HepG2 (cell line): ENCODE measurements at regions not wholly inside any gene's neighbourhood (a gene's known extent, or its start where the extent isn't known, plus 50 kb on each side); places are given as distances from the start of the nearest gene placed in this dataset.

Experiments
- ATAC-seq: fragments of 200-7000 bp; cut with Tn5 transposase; 3 replicates; pipeline ENCODE4 v1.9.1; 2020; ENCODE audit warnings: mild to moderate bottlenecking, moderate library complexity
- BruUV-seq: library from RNA; stranded (reverse); fragments of 400-500 nt; replicated peaks from 2 replicates; lab custom pipeline; 2021; lab: Mats Ljungman, UMichigan
- CTCF ChIA-PET: fragments of 300-600 bp; formaldehyde crosslinking; extraction: SDS; loops from one replicate; lab custom pipeline; 2021; ENCODE audit warnings: low total read pairs, inconsistent platforms, low intra/inter-chr PET ratio; lab: Yijun Ruan, JAX
- POLR2A ChIA-PET: fragments of 350-600 bp; sonication (Branson Sonifier 250); formaldehyde crosslinking; loops from one replicate; lab custom pipeline; 2020; ENCODE audit warnings: antibody characterized with exemption, inconsistent platforms; lab: Yijun Ruan, JAX
- DNase-seq: peaks from one replicate; pipeline ENCODE4 v3.0.0-alpha.2; 2015; ENCODE audit warnings: low spot score
- FAIRE-seq: peaks from 3 replicates; lab custom pipeline; 2011; peaks lifted over from hg19 to GRCh38; lab: Jason Lieb, UNC
- H2AFZ ChIP-seq: one replicate; pipeline ENCODE4 v1.6.1; 2011; ENCODE audit warnings: low read length, inconsistent platforms
- H3K27ac ChIP-seq: fragments of 300-600 bp; 3 replicates; pipeline ENCODE4 v1.8.0; 2011; ENCODE audit warnings: mixed run types, mild to moderate bottlenecking, mixed read lengths, low read length, inconsistent platforms; ENCODE audit not compliant: insufficient read depth; ENCODE audit errors: extremely low read length
- H3K27me3 ChIP-seq, 2 experiments: fragments of 200-600 bp in 1 of 2; 2 replicates in 1 of 2; 3 replicates in 1 of 2; pipeline versions ENCODE4 v1.6.0 to v1.8.0; 2011; ENCODE audit warnings: low read length in 2 of 2, mild to moderate bottlenecking in 2 of 2, moderate library complexity in 2 of 2, inconsistent platforms in 1 of 2; ENCODE audit not compliant: insufficient read depth in 2 of 2, control insufficient read depth in 1 of 2
- H3K36me3 ChIP-seq, 2 experiments: fragments of 200-600 bp in 1 of 2; replicated peaks in 1 of 2; 2 replicates in 1 of 2; 3 replicates in 1 of 2; pipeline versions ENCODE4 v1.5.1 to v1.8.0; 2011; ENCODE audit warnings: low read length in 2 of 2, inconsistent platforms in 1 of 2; ENCODE audit not compliant: insufficient read depth in 2 of 2, control insufficient read depth in 1 of 2
- H3K4me1 ChIP-seq: 2 replicates; pipeline ENCODE4 v1.5.1; 2012; ENCODE audit warnings: low read length, inconsistent platforms; ENCODE audit not compliant: insufficient read depth
- H3K4me2 ChIP-seq: 2 replicates; pipeline ENCODE4 v1.6.0; 2011; ENCODE audit warnings: low read depth, low read length, inconsistent platforms
- H3K4me3 ChIP-seq, 3 experiments: fragments of 200-600 bp in 1 of 3; sonication (generic), shearing (Covaris generic) in 1 of 3; replicated peaks in 1 of 3; 2 replicates each; pipeline ENCODE4 v1.5.1; 2011 to 2016; ENCODE audit warnings: low read length in 3 of 3, inconsistent platforms in 2 of 3, low read depth in 2 of 3, mild to moderate bottlenecking in 2 of 3, control low read depth in 1 of 3, mixed read lengths in 1 of 3; ENCODE audit not compliant: insufficient read depth in 1 of 3
- H3K79me2 ChIP-seq: one replicate; pipeline ENCODE4 v1.6.1; 2011; ENCODE audit warnings: low read length, inconsistent platforms; ENCODE audit not compliant: insufficient read depth
- H3K9ac ChIP-seq: 2 replicates; pipeline ENCODE4 v1.6.0; 2011; ENCODE audit warnings: mild to moderate bottlenecking, low read depth, low read length, inconsistent platforms; ENCODE audit not compliant: insufficient read depth
- H3K9me3 ChIP-seq: 2 replicates; pipeline ENCODE4 v1.5.1; 2012; ENCODE audit warnings: mild to moderate bottlenecking, low read length
- H4K20me1 ChIP-seq: 2 replicates; pipeline ENCODE4 v1.6.0; 2011; ENCODE audit warnings: inconsistent platforms, mild to moderate bottlenecking, low read length, moderate library complexity; ENCODE audit not compliant: insufficient read depth
- BRD4 ChIP-seq: sonication (generic); formaldehyde crosslinking; IDR thresholded peaks from 2 replicates; pipeline ENCODE4 v1.4.0; 2020; ENCODE audit warnings: missing genetic modification reagents
- FOXP1 ChIP-seq, 2 experiments: fragments of 450-650 bp in 1 of 2; IDR thresholded peaks; 2 replicates each; pipeline ENCODE4 v1.6.1; 2017 to 2018; ENCODE audit warnings: antibody characterized with exemption in 1 of 2
- KAT7 ChIP-seq: IDR thresholded peaks from 2 replicates; pipeline ENCODE4 v1.6.1; 2018; ENCODE audit warnings: borderline replicate concordance, missing compliant biosample characterization
- MAZ ChIP-seq, 2 experiments: sonication (generic) in 1 of 2; formaldehyde crosslinking in 1 of 2; IDR thresholded peaks; 2 replicates each; pipeline versions ENCODE4 v1.5.0 to v1.6.1; 2012 to 2020; ENCODE audit warnings: low read depth in 2 of 2, mild to moderate bottlenecking in 2 of 2, borderline replicate concordance in 1 of 2, improper control_type of control experiment in 1 of 2, low read length in 1 of 2, missing genetic modification reagents in 1 of 2, moderate library complexity in 1 of 2
- MED8 ChIP-seq: sonication (generic); formaldehyde crosslinking; IDR thresholded peaks from 2 replicates; pipeline ENCODE4 v1.8.1; 2023; ENCODE audit warnings: mild to moderate bottlenecking, missing genetic modification reagents; ENCODE audit not compliant: insufficient replicate concordance
- MTA3 ChIP-seq: sonication (generic); formaldehyde crosslinking; IDR thresholded peaks from 2 replicates; pipeline ENCODE4 v1.4.0; 2020; ENCODE audit warnings: missing genetic modification reagents
- RARG ChIP-seq: sonication (generic); formaldehyde crosslinking; IDR thresholded peaks from 2 replicates; pipeline ENCODE4 v1.4.0; 2020; ENCODE audit warnings: low read depth, mild to moderate bottlenecking, missing genetic modification reagents
- SRF ChIP-seq: IDR thresholded peaks from 2 replicates; pipeline ENCODE4 v1.6.1; 2011; ENCODE audit warnings: mild to moderate bottlenecking, low read depth, low read length, moderate library complexity
- TBX3 ChIP-seq: fragments of 450-650 bp; IDR thresholded peaks from 2 replicates; pipeline ENCODE4 v1.6.1; 2017; ENCODE audit warnings: antibody characterized with exemption, mild to moderate bottlenecking, inconsistent platforms, borderline replicate concordance
- THAP11 ChIP-seq: IDR thresholded peaks from 2 replicates; pipeline ENCODE4 v1.6.1; 2016; ENCODE audit warnings: missing biosample characterization, missing genetic modification reagents
- TP53 ChIP-seq: sonication (generic); formaldehyde crosslinking; conservative IDR thresholded peaks from 2 replicates; pipeline ENCODE4 v1.4.0; 2020; ENCODE audit warnings: missing genetic modification reagents
- ZNF569 ChIP-seq: sonication (generic); formaldehyde crosslinking; IDR thresholded peaks from 2 replicates; pipeline ENCODE4 v1.5.0; 2020; ENCODE audit warnings: mild to moderate bottlenecking, missing genetic modification reagents, moderate library complexity, borderline replicate concordance
- in situ Hi-C: cut with HindIII; loops from 2 replicates; pipeline ENCODE4 v1.10.0; 2017; ENCODE audit warnings: low pct_unique_long_range_greater_than_20kb; ENCODE audit not compliant: extremely low pct_ligation_motif_present
- intact Hi-C: fragments of 100-400 bp; cut with micrococcal nuclease; formaldehyde crosslinking; loops from one replicate; pipeline ENCODE4 v1.10.0; 2022; ENCODE audit not compliant: unreplicated experiment
- TF ChIP-seq, protein P1 (sequence below): sonication (generic); formaldehyde crosslinking; IDR thresholded peaks from 2 replicates; pipeline ENCODE4 v1.9.0; 2022; ENCODE audit warnings: low read depth, missing genetic modification reagents
- TF ChIP-seq, protein P2 (sequence below): sonication (generic); formaldehyde crosslinking; IDR thresholded peaks from 2 replicates; pipeline ENCODE4 v1.8.0; 2022; ENCODE audit warnings: mild to moderate bottlenecking, missing genetic modification reagents, moderate library complexity
- TF ChIP-seq, protein P3 (sequence below): sonication (generic); formaldehyde crosslinking; IDR thresholded peaks from 2 replicates; pipeline ENCODE4 v1.4.0; 2020; ENCODE audit warnings: missing genetic modification reagents
- TF ChIP-seq, protein P4 (sequence below): sonication (generic); formaldehyde crosslinking; IDR thresholded peaks from 2 replicates; pipeline ENCODE4 v1.5.1; 2020; ENCODE audit warnings: missing genetic modification reagents, mild to moderate bottlenecking, borderline replicate concordance

DNA sequence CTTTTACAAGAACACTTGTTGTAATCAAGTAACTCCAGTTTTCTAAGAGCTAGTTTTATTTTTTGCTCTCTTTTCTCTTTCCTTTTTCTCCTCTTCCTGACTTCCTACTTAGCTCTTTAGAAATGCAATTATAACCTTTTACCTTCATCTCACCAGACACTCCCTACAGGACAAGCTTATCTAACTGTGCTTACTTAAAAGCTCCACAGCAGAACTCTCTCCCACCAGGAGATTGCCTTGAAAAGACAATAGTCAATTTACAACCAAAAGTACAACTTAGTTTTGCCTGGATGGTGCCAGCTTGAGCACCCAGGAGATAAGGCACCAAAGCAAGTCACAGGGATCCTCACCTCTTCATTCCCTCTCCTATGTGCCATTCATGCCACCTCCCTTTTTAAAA lies 573.8 kb upstream of the LMCD1 start:
- H3K9me3 ChIP-seq = peaks cover 70% of the 10 kb centered on the region
- no peak for FAIRE-seq
- BruUV-seq = no TSS peak

More for the DNA sequence above, 573.8 kb upstream of the LMCD1 start:
- Histone ChIP-seq H3K79me2 (no peaks in the 10 kb centered on the region), H3K4me1 (no peaks in the 10 kb centered on the region), H3K27me3 (no peaks in the 10 kb centered on the region; a peak in 1 of 5 replicates), H3K36me3 (no peaks in the 10 kb centered on the region), H3K4me3 (no peak overlapping the region), H2AFZ (no peak overlapping the region), H3K4me2 (no peak overlapping the region), H3K27ac (no peak overlapping the region), H4K20me1 (no peaks in the 10 kb centered on the region), H3K9ac (no peak overlapping the region)
- in situ Hi-C loops = no loop called here
- TF ChIP-seq MTA3 (CRISPR knock-in tag) (no peak), THAP11 (no peak), MAZ (IDR thresholded peaks at IDR 0.05; ENCODE audit: borderline replicate concordance, low read depth, low read length) (no peak), MAZ (CRISPR knock-in tag; IDR thresholded peaks at IDR 0.05; ENCODE audit: low read depth) (no peak), MED8 (CRISPR knock-in tag) (no peak), ZNF569 (CRISPR knock-in tag) (no peak), FOXP1 (IDR thresholded peaks at IDR 0.05) (no peak), FOXP1 (CRISPR knock-in tag; IDR thresholded peaks at IDR 0.05) (no peak), TBX3 (no peak), RARG (no peak), SRF (no peak), KAT7 (CRISPR knock-in tag) (no peak), BRD4 (CRISPR knock-in tag) (no peak), TP53 (CRISPR knock-in tag) (no peak)
- TF ChIP-seq, protein P1, sequence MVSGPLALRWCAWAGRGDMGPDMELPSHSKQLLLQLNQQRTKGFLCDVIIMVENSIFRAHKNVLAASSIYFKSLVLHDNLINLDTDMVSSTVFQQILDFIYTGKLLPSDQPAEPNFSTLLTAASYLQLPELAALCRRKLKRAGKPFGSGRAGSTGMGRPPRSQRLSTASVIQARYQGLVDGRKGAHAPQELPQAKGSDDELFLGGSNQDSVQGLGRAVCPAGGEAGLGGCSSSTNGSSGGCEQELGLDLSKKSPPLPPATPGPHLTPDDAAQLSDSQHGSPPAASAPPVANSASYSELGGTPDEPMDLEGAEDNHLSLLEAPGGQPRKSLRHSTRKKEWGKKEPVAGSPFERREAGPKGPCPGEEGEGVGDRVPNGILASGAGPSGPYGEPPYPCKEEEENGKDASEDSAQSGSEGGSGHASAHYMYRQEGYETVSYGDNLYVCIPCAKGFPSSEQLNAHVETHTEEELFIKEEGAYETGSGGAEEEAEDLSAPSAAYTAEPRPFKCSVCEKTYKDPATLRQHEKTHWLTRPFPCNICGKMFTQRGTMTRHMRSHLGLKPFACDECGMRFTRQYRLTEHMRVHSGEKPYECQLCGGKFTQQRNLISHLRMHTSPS (CRISPR knock-in tag) = no peak
- TF ChIP-seq, protein P2, sequence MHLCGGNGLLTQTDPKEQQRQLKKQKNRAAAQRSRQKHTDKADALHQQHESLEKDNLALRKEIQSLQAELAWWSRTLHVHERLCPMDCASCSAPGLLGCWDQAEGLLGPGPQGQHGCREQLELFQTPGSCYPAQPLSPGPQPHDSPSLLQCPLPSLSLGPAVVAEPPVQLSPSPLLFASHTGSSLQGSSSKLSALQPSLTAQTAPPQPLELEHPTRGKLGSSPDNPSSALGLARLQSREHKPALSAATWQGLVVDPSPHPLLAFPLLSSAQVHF (CRISPR knock-in tag) = no peak
- TF ChIP-seq, protein P3, sequence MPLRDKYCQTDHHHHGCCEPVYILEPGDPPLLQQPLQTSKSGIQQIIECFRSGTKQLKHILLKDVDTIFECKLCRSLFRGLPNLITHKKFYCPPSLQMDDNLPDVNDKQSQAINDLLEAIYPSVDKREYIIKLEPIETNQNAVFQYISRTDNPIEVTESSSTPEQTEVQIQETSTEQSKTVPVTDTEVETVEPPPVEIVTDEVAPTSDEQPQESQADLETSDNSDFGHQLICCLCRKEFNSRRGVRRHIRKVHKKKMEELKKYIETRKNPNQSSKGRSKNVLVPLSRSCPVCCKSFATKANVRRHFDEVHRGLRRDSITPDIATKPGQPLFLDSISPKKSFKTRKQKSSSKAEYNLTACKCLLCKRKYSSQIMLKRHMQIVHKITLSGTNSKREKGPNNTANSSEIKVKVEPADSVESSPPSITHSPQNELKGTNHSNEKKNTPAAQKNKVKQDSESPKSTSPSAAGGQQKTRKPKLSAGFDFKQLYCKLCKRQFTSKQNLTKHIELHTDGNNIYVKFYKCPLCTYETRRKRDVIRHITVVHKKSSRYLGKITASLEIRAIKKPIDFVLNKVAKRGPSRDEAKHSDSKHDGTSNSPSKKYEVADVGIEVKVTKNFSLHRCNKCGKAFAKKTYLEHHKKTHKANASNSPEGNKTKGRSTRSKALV (CRISPR knock-in tag) = no peak
- TF ChIP-seq, protein P4, sequence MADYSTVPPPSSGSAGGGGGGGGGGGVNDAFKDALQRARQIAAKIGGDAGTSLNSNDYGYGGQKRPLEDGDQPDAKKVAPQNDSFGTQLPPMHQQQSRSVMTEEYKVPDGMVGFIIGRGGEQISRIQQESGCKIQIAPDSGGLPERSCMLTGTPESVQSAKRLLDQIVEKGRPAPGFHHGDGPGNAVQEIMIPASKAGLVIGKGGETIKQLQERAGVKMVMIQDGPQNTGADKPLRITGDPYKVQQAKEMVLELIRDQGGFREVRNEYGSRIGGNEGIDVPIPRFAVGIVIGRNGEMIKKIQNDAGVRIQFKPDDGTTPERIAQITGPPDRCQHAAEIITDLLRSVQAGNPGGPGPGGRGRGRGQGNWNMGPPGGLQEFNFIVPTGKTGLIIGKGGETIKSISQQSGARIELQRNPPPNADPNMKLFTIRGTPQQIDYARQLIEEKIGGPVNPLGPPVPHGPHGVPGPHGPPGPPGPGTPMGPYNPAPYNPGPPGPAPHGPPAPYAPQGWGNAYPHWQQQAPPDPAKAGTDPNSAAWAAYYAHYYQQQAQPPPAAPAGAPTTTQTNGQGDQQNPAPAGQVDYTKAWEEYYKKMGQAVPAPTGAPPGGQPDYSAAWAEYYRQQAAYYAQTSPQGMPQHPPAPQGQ = no peak
- DNase-seq = no peak
- intact Hi-C loops = no loop called here
- no peak for ATAC-seq
- ChIA-PET CTCF (no interaction called here), POLR2A (no interaction called here)
